SK-N-MC (cell line): ENCODE measurements at regions not wholly inside any gene's neighbourhood (a gene's known extent, or its start where the extent isn't known, plus 50 kb on each side); places are given as distances from the start of the nearest gene placed in this dataset.

Experiments used
- EZH2 ChIP-seq: fragments of 200-600 bp; sonication (generic); IDR thresholded peaks from one replicate; pipeline ENCODE4 v1.6.1; 2017; ENCODE audit warnings: antibody characterized with exemption
- POLR2AphosphoS5 ChIP-seq: IDR thresholded peaks from 2 replicates; pipeline ENCODE4 v1.6.1; 2012; ENCODE audit warnings: mild to moderate bottlenecking, low read depth, low read length, borderline replicate concordance

- TF ChIP-seq POLR2AphosphoS5 (no peak), EZH2 (no peak)
These were observed 170.4 kb downstream of the LIPI start for GRCh38 chr21:14040386-14040785.
